ENCODE measurements at regions not wholly inside any gene's neighbourhood (a gene's known extent, or its start where the extent isn't known, plus 50 kb on each side); places are given as distances from the start of the nearest gene placed in this dataset.

DNA sequence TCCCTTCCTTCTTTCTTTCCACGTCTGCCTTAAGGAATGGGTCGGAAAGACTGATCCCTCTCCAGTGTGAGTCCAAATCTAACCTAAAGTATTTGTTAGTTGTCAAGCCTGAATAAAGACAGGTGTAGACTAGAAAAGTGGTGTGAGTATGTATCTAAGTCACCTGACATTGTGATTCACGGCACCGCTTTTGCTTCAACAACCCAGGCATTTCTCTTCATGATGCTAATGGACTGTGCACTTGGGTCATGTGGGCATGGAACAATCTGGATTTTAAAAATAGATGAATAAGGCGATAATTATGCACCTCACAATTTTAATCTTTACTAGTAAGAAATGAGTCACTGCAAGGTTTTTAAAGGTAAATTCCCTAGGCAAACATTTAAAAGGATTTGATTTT is 107.5 kb downstream of the LIPG start:
- DNase-seq (ENCODE audit: low read depth, low spot score), result no peak
- intact Hi-C loops (cut with micrococcal nuclease) (no loop called here), dilution Hi-C loops (cut with MboI; ENCODE audit: extremely low pct_ligation_motif_present, low sequenced_read_pairs) (no loop called here)
- Histone ChIP-seq H2AFZ (ENCODE audit: low read depth, low read length) (no peak overlapping the region), H3K4me2 (ENCODE audit: insufficient read depth, low read length) (no peak overlapping the region), H3K79me2 (ENCODE audit: control insufficient read depth, insufficient read depth, low read length) (no peaks in the 10 kb centered on the region), H3K9ac (replicated peaks; ENCODE audit: extremely low read depth, insufficient read depth, low read length) (no peak overlapping the region), H3K4me3 (replicated peaks in 1 of 3; ENCODE audit: insufficient read depth in 1 of 3, low read depth in 1 of 3, low read length in 3 of 3) (no peak overlapping the region), H3K4me1 (ENCODE audit: control insufficient read depth, extremely low read depth, insufficient read depth, low read length) (peaks cover 17% of the 10 kb centered on the region), H3K9me1 (replicated peaks; ENCODE audit: control insufficient read depth, extremely low read depth, insufficient read depth, low read length) (no peaks in the 10 kb centered on the region), H3K27ac (ENCODE audit: insufficient read depth, low read depth, low read length) (no peak overlapping the region), H4K20me1 (replicated peaks; ENCODE audit: control insufficient read depth, extremely low read depth, insufficient read depth, low read length) (no peaks in the 10 kb centered on the region), H3K27me3 (ENCODE audit: control insufficient read depth in 2 of 2, insufficient read depth in 2 of 2, low read length in 2 of 2) (peaks cover 6 to 7% of the 10 kb centered on the region in 2 experiments), H3K9me3 (replicated peaks; ENCODE audit: control insufficient read depth, insufficient read depth, low read length) (no peaks in the 10 kb centered on the region), H3K36me3 (ENCODE audit: control insufficient read depth in 2 of 2, extremely low read depth in 1 of 2, insufficient read depth in 2 of 2, low read length in 2 of 2) (no peaks in the 10 kb centered on the region)
- POLR2A ChIA-PET, result no interaction called here
- no peak for FAIRE-seq
- CTCF ChIA-PET, result interaction anchor here (1.4 to 1.6 kb wide), 2 partner anchors 22 to 57 kb away, joined by 4 read pairs; no protein-coding TSS in a partner anchor
- TF ChIP-seq MAX (IDR thresholded peaks at IDR 0.05; ENCODE audit: insufficient read depth, insufficient read length) (no peak), JUN (IDR thresholded peaks at IDR 0.05; ENCODE audit: borderline replicate concordance, insufficient read depth, insufficient read length, low read depth) (no peak)
- no TSS peak for BruUV-seq (replicated peaks)

DNA sequence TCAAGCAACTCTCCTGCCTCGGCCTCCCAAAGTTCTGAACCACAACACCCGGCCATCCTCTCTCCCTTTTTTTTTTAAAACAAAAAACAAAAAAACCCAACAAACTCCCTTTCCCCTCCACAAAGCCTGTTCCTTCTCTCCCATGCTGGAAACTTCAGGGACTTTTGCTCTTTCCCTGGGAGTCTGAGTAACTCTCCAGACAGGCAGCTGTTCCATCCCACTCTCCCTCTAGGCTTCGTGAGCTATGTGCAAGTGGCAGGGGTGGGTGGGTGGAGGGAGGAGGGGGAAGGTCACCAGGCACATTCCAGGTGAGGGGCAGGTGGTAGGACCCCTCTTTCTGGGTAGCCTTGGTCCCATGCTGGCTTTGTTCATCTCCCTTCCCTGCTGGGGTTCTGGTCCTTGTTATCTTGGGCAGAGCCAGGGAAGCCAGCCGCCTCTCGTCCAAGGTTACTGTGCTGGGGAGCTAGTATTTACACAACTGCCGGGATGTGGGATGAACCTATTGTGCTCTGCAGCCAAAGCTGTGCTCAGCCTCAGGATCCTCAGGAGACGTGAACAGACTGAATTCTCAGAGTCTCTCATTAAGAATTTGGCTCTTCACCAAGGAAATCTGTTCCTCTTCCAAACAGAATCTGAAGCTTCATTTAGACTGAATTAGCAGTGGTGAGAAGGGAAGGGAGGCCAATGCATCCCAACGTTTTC is 106.9 kb downstream of the LIPG start:
- no TSS peak for BruUV-seq (replicated peaks)
- DNase-seq (ENCODE audit: low read depth, low spot score), result no peak
- Histone ChIP-seq H2AFZ (ENCODE audit: low read depth, low read length) (no peak overlapping the region), H3K9me1 (replicated peaks; ENCODE audit: control insufficient read depth, extremely low read depth, insufficient read depth, low read length) (no peaks in the 10 kb centered on the region), H3K27ac (ENCODE audit: insufficient read depth, low read depth, low read length) (no peak overlapping the region), H3K4me3 (replicated peaks in 1 of 3; ENCODE audit: insufficient read depth in 1 of 3, low read depth in 1 of 3, low read length in 3 of 3) (no peak overlapping the region), H3K27me3 (ENCODE audit: control insufficient read depth in 2 of 2, insufficient read depth in 2 of 2, low read length in 2 of 2) (peaks cover 5 to 6% of the 10 kb centered on the region in 2 experiments), H3K36me3 (ENCODE audit: control insufficient read depth in 2 of 2, extremely low read depth in 1 of 2, insufficient read depth in 2 of 2, low read length in 2 of 2) (no peaks in the 10 kb centered on the region), H3K9ac (replicated peaks; ENCODE audit: extremely low read depth, insufficient read depth, low read length) (no peak overlapping the region), H4K20me1 (replicated peaks; ENCODE audit: control insufficient read depth, extremely low read depth, insufficient read depth, low read length) (no peaks in the 10 kb centered on the region), H3K9me3 (replicated peaks; ENCODE audit: control insufficient read depth, insufficient read depth, low read length) (no peaks in the 10 kb centered on the region), H3K79me2 (ENCODE audit: control insufficient read depth, insufficient read depth, low read length) (no peaks in the 10 kb centered on the region), H3K4me2 (ENCODE audit: insufficient read depth, low read length) (no peak overlapping the region), H3K4me1 (ENCODE audit: control insufficient read depth, extremely low read depth, insufficient read depth, low read length) (peaks cover 23% of the 10 kb centered on the region)
- no peak for FAIRE-seq
- intact Hi-C loops (cut with micrococcal nuclease), result no loop called here
- dilution Hi-C loops (cut with MboI; ENCODE audit: extremely low pct_ligation_motif_present, low sequenced_read_pairs), result no loop called here
- ChIA-PET CTCF (interaction anchor here (1.4 kb wide), 2 partner anchors 10 to 22 kb away, joined by 4 read pairs; no protein-coding TSS in a partner anchor), POLR2A (no interaction called here)
- TF ChIP-seq, protein P1, sequence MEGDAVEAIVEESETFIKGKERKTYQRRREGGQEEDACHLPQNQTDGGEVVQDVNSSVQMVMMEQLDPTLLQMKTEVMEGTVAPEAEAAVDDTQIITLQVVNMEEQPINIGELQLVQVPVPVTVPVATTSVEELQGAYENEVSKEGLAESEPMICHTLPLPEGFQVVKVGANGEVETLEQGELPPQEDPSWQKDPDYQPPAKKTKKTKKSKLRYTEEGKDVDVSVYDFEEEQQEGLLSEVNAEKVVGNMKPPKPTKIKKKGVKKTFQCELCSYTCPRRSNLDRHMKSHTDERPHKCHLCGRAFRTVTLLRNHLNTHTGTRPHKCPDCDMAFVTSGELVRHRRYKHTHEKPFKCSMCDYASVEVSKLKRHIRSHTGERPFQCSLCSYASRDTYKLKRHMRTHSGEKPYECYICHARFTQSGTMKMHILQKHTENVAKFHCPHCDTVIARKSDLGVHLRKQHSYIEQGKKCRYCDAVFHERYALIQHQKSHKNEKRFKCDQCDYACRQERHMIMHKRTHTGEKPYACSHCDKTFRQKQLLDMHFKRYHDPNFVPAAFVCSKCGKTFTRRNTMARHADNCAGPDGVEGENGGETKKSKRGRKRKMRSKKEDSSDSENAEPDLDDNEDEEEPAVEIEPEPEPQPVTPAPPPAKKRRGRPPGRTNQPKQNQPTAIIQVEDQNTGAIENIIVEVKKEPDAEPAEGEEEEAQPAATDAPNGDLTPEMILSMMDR (IDR thresholded peaks at IDR 0.05; ENCODE audit: extremely low read depth in 1 of 2, insufficient read depth in 1 of 2, low read depth in 1 of 2, low read length in 2 of 2), result no peak
- no peak for TF ChIP-seq POLR2A (IDR thresholded peaks at IDR 0.05; ENCODE audit: low read depth, low read length)
- TF ChIP-seq POLR2AphosphoS5 (IDR thresholded peaks at IDR 0.05; ENCODE audit: insufficient read depth, low read depth, low read length), result no peak
- TF ChIP-seq MAX (IDR thresholded peaks at IDR 0.05; ENCODE audit: insufficient read depth, insufficient read length), result no peak
- no peak for TF ChIP-seq FOS (IDR thresholded peaks at IDR 0.05; ENCODE audit: borderline replicate concordance, insufficient read depth, low read length)
- TF ChIP-seq GATA2 (IDR thresholded peaks at IDR 0.05; ENCODE audit: insufficient read depth, insufficient read length, low read depth, low read length), result no peak
- TF ChIP-seq MYC (IDR thresholded peaks at IDR 0.05; ENCODE audit: low read depth, low read length), result no peak
- no peak for TF ChIP-seq EZH2 (IDR thresholded peaks at IDR 0.05; ENCODE audit: borderline replicate concordance, low read depth, low read length, severe bottlenecking)
- TF ChIP-seq JUN (IDR thresholded peaks at IDR 0.05; ENCODE audit: borderline replicate concordance, insufficient read depth, insufficient read length, low read depth), result no peak
